Panc1 (cell line): ENCODE measurements at regions not wholly inside any gene's neighbourhood (a gene's known extent, or its start where the extent isn't known, plus 50 kb on each side); places are given as distances from the start of the nearest gene placed in this dataset.

ENCODE experiments used
- POLR2AphosphoS5 ChIP-seq: IDR thresholded peaks from 2 replicates; pipeline ENCODE4 v1.6.1; 2012; ENCODE audit warnings: mild to moderate bottlenecking, low read depth, low read length, moderate library complexity
- TCF7L2 ChIP-seq: IDR thresholded peaks from 2 replicates; pipeline ENCODE4 v1.6.1; 2011; ENCODE audit warnings: mild to moderate bottlenecking, low read depth, low read length, inconsistent platforms
- TF ChIP-seq, protein P1 (sequence below): fragments of 450-650 bp; IDR thresholded peaks from 2 replicates; pipeline ENCODE4 v1.5.1; 2017; ENCODE audit warnings: mild to moderate bottlenecking

DNA sequence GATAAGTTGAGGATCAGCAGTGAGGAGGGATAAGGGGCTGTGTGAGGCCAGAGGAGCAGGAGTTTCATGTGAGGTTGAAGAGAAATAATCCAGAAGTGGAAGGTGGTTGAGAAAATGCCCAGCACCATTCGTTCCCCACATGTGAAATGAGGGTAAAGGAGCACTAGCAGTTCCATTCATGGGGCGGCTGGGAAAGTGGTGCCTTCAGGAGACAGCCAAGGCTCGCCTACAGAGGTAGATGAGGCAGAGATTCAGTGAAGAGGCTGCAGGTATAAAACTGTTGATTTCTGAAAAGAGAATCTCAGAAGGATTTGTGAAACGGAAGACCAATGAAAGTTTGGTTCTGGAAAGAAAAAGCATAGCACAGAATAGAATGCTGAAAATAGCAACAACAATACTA is 272.6 kb downstream of the MSX2 start:
- TF ChIP-seq, protein P1, sequence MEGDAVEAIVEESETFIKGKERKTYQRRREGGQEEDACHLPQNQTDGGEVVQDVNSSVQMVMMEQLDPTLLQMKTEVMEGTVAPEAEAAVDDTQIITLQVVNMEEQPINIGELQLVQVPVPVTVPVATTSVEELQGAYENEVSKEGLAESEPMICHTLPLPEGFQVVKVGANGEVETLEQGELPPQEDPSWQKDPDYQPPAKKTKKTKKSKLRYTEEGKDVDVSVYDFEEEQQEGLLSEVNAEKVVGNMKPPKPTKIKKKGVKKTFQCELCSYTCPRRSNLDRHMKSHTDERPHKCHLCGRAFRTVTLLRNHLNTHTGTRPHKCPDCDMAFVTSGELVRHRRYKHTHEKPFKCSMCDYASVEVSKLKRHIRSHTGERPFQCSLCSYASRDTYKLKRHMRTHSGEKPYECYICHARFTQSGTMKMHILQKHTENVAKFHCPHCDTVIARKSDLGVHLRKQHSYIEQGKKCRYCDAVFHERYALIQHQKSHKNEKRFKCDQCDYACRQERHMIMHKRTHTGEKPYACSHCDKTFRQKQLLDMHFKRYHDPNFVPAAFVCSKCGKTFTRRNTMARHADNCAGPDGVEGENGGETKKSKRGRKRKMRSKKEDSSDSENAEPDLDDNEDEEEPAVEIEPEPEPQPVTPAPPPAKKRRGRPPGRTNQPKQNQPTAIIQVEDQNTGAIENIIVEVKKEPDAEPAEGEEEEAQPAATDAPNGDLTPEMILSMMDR, result no peak
- no peak for TF ChIP-seq TCF7L2
- TF ChIP-seq POLR2AphosphoS5, result no peak
